ENCODE measurements at regions not wholly inside any gene's neighbourhood (a gene's known extent, or its start where the extent isn't known, plus 50 kb on each side); places are given as distances from the start of the nearest gene placed in this dataset.

GRCh38 chr15:61742591-61742990 lies 317.7 kb downstream of the VPS13C start:
- DNase-seq (ENCODE audit: low read depth in 2 of 2) = no peak

DNA sequence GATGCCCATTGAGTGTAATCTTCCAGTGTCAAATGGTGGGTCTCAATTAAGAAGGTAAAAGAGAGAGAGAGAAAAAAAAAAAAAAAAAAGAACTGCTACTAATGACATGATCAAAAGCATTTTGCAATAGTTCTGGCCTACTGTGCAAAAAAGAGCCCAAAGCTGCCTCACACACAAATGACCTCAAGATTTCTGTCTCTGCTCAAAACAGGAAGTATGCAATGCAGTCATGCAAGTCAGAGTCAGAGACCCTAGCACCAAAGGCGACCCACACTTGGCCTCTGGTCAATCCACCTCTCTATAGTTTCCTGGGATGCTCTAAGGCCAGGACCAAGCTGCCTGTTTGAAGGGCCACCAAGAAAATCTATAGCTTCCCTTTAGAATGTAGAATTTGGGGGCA lies 323.5 kb downstream of the VPS13C start:
- no peak for DNase-seq (ENCODE audit: low read depth in 2 of 2)

- no peak for DNase-seq (ENCODE audit: low read depth in 2 of 2)
These were observed 329.1 kb downstream of the VPS13C start for GRCh38 chr15:61731099-61731498.

DNA sequence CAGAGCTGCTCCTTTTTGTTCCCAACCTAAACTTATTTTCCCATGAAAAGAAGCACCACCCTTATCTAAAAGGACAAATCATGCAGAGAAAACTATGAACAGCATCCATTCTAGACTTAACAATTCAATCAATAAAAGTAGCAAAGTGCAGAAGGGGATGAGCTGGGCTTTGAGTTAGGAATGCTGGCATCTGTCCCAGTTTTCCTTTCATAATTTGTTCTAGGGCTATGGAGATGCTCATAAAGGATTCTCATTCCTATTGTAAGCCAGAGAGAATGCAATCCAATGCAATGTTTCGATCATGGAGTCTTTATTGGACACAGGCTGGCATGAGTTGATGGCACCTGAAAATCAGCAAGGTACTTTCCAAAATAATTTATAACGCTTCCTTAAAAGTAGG lies 330.6 kb downstream of the VPS13C start:
- DNase-seq (ENCODE audit: low read depth in 2 of 2) = no peak

DNA sequence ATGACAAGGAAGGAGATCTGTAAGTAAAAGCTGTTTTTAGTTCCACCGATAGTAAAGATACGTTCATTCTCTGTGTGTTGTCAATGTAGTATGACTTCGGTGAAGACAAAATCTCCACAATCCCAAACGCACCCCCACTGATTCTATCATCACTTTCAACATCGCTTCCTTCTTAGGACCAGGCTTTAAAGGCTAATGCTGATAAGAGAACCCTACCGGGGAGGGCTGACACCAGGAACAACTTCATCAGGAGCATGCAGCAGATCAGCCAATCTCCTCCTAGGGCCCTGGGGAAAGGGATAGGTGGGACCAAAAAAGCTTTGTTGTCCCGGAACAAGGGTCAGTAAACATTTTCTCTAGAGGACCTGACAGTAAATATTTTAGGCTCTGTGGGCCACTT lies 334.1 kb downstream of the VPS13C start:
- no peak for DNase-seq (ENCODE audit: low read depth in 2 of 2)

DNA sequence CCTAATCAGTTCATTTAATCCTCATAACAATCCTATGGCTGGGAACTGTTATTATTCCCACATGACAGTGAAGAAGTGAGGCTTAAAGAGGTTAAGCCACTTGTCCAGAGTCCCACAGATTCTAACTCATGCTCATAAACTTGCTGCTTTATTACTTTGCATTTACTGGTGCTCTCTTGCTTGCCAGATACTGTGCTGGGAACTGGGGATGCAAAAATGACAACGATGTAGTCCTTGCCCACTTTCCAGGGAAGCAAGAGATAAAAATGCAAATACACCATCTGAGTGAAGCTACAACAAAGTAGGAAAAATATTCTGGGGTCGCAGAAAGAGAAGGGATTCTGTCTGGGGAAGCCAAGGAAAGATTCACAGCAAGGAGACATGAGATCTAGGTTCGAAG lies 335.0 kb downstream of the VPS13C start:
- DNase-seq (ENCODE audit: low read depth in 2 of 2) = no peak

DNA sequence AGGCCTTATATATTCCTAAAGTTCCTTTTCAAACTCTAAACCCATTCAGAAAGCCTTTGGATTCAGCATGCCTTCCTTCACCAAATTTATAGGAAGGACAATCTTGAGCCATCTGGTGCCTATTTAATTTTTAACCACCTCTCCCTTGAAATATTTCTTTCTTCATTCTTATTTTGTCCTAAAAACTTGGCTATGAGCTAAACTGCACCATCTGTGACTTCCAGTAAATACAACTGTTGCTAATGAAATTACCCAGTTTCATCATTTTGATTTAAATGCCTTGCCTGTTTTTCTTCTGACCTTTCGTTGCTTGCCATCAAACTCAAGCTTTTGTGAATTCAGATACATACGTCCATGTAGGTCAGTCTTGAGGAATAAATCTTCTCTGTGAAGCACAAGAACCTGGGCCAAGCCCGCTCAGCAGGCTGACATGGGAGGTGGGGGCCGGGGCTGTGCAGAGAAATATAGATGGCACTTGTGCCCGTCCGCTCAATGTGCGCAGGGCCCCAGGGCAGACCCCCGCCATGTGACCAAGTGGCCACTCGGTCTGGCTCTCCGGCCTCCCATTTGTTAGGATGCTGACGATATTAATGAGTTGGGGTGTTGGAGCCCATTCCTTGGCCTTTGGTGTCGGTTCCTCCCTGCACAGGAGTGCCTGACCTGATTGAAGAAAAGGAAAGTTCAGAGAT lies 335.9 kb downstream of the VPS13C start:
- DNase-seq (ENCODE audit: low read depth in 2 of 2) = no peak

DNA sequence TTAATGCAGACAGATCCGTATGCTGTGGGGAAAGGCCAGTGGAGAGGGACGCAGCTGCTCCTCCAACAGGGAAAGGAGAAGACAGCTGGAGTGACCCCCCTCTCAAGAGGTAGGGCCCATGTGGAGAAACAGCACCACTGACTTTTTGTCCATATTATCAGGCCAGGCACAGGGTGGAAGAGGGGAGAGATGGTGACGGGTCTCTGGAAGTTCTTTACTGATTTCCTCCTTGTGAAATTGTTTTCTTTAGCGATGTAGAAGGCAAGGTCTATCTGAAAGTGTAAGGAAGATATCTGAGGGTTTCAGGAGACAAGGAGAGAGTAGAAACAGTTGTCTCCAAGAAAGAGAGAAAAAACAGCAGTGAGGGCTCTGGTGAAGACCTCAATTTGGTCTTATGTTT lies 338.8 kb downstream of the VPS13C start:
- DNase-seq (ENCODE audit: low read depth in 2 of 2) = no peak

DNA sequence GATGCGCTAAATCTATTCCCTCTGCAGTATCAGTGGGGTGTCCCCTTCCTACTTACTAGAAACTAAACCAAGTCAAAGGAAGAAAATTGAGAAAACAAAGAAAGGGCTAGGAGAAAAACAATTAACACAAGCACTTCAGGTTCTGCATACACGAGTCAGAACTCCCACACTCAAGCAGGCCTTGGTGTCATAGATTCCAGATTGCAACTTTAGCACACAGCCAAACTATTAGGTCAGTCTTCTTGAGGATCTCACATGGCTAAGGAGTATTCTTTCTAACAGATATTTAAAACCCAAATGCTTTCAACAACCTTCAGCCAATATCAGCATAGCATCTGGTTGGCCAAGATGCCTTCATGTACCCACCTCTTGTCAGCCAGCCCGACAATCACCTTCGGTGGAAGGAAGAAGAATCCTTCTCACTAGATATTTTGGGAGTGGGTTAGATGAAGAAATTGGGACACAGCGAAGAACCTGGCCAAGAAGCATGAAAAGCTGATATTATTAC lies 340.0 kb downstream of the VPS13C start:
- DNase-seq (ENCODE audit: low read depth in 2 of 2) = no peak

DNA sequence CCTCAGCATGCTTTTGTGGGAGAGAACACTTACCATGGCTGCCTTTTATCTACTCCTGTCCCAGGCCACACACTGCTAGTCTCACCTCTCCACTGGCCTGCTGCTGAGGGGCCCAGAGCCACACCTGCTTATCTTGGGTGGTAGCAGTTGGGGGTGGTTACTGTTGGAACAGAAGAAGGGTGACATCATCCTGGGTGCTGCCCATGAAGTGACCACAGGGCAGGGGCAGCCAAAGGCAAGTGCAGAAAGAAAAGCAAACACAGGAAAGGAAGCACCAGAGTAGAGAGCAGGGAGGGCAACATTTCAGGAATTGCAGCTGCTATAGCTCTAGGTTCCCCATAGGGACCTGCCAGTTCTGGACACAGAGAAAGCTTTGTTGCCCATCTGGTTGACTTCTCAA lies 345.2 kb downstream of the VPS13C start:
- DNase-seq (ENCODE audit: low read depth in 2 of 2) = no peak

- DNase-seq (ENCODE audit: low read depth in 2 of 2) = no peak
These were observed 348.0 kb downstream of the VPS13C start for GRCh38 chr15:61712129-61712759.

GRCh38 chr15:61702224-61703020 lies 357.8 kb downstream of the VPS13C start:
- no peak for DNase-seq (ENCODE audit: low read depth in 2 of 2)

- DNase-seq (ENCODE audit: low read depth in 2 of 2) = no peak
These were observed 358.8 kb downstream of the VPS13C start for GRCh38 chr15:61701455-61701854.

- no peak for DNase-seq (ENCODE audit: low read depth in 2 of 2)
These were observed 359.4 kb downstream of the VPS13C start for GRCh38 chr15:61700803-61701202.

GRCh38 chr15:61697796-61698195 lies 362.5 kb downstream of the VPS13C start:
- no peak for DNase-seq (ENCODE audit: low read depth in 2 of 2)

GRCh38 chr15:61689067-61689466 lies 371.2 kb downstream of the VPS13C start:
- DNase-seq (ENCODE audit: low read depth in 2 of 2) = no peak

GRCh38 chr15:61687651-61688050 lies 372.6 kb downstream of the VPS13C start:
- no peak for DNase-seq (ENCODE audit: low read depth in 2 of 2)

DNA sequence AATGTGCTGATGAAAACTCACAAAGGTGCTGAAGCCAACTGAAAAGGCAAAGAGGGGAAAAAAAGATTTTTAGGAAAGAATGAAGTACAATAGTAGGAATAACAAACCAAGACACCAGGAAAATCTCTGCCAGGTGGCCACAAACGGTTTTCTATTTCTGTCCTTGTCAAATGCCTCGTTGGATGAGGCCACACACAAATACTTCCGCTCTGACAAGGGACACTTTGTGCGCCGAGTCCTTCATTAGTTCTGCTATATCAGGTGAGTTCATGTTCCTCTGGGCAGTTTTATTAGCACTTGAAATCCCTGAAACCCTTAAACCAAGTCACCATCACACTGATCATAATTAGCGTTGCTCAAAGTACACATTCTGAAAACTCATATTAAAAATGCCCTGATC lies 373.1 kb downstream of the VPS13C start:
- no peak for DNase-seq (ENCODE audit: low read depth in 2 of 2)

DNA sequence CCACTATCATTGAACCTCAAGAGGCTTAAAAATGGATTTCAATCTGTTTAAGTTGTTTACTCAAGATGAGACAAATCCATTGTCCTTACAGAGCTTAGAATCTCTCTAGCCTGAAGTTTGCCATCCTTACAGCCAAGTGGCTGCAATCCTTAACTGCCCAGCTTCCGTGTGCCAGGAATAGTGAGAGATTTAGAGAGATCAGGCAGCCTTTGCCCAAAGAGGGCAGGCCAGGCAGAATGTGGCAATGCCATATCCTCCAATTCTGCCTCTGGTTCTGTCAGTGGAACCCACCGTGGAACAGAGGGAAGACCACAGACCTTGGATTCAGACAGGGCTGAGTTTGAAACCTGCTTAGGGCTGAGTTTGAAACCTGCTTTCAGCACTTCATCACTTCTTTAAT lies 374.3 kb downstream of the VPS13C start:
- DNase-seq (ENCODE audit: low read depth in 2 of 2) = no peak

GRCh38 chr15:61685534-61685933 lies 374.7 kb downstream of the VPS13C start:
- no peak for DNase-seq (ENCODE audit: low read depth in 2 of 2)

GRCh38 chr15:61684749-61685467 lies 375.3 kb downstream of the VPS13C start:
- no peak for DNase-seq (ENCODE audit: low read depth in 2 of 2)
